GM18951 (cell line): ENCODE measurements at regions not wholly inside any gene's neighbourhood (a gene's known extent, or its start where the extent isn't known, plus 50 kb on each side); places are given as distances from the start of the nearest gene placed in this dataset.
"Not testable (repeated sequence)": the region's sequence is repeated elsewhere in the genome, so short reads cannot be mapped to it uniquely, and the experiment has no call there.

Experiments used
- POLR2A ChIP-seq: IDR thresholded peaks from 4 replicates; pipeline ENCODE4 v1.6.1; 2011; ENCODE audit warnings: mild to moderate bottlenecking; ENCODE audit not compliant: insufficient read length, insufficient read depth; ENCODE audit errors: extremely low read depth
- in situ Hi-C: fragments of 300-500 bp; cut with MboI; formaldehyde crosslinking; loops from one replicate; pipeline ENCODE4 v1.12.0; 2022; ENCODE audit warnings: low sequenced_read_pairs, mixed read lengths, inconsistent platforms; ENCODE audit not compliant: unreplicated experiment

DNA sequence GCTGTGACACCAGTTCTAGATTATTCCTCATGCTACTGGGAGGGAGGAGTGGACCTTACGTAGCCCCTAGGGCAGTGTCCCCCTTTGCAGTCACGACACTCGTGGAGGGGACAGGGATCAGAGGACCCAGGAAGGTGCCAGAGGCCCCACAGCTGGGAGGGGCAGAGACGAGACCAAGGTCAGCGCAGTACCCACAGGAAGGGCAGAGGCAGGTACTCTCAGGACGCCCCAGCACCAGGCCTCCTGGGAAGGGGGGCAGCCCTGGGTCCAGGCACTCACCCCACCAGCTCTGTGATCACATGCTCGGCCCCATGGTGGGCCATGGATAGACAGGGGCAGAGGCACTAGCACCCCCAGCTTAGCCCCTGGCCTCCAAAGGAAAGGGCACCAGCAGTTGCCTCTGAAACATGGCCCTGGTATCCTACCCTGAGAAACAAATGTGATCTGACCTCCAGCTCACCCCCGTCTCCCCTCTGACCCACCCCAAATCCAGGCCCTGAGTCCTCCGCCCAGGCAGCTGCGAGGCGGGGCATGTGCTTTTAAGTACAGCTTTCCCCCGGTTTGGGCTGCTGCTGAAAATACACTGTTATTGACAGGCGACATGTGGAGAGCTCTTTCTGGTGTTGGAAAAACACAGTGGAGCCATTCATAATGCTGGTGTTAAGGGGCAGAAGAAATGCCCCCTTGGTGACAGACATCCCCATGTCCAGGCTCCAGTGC, 361.9 kb downstream of the C16orf95 start:
- no peak for TF ChIP-seq POLR2A
- in situ Hi-C loops = no loop called here

DNA sequence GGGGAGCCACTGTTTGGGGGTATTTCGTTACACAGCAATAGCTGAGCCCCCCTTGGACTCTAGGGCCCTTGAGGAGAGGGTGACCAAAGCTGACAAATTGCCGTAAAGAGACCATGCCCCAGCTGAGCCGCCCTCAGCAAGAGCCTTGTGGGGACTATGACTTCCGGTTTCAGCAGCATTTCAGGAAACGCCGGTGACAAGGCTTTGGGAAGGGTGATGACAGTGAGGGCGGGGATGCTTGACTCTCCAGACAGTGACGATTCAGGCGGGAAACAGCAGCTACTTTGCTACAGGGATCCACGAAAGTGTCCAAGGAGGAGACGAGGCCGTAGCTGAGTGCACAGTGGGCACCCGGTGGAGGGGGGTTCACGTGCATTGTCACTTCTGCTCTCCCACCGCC, 360.8 kb downstream of the C16orf95 start:
- in situ Hi-C loops = no loop called here
- TF ChIP-seq POLR2A = no peak

DNA sequence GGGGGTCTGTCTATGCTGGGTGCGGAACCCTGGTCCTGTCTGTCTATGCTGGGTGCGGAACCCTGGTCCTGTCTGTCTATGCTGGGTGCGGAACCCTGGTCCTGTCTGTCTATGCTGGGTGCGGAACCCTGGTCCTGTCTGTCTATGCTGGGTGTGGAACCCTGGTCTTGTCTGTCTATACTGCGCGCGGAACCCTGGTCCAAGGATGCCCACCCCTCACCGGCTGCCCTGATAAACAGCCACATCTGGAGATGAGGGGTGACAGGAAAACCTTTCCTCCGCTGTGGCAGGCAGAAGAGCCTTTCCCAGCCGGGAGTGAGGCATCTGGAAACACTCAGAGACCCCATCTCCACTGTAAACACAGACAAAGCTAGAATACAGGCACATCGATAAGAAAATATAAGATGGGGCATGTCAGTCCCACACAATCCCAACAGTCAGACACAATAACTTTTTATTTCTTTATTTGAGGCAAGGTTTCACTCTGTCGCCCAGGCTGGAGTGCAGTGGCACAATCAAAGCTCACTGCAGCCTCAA, 359.5 kb downstream of the C16orf95 start:
- in situ Hi-C loops = not testable (repeated sequence)

DNA sequence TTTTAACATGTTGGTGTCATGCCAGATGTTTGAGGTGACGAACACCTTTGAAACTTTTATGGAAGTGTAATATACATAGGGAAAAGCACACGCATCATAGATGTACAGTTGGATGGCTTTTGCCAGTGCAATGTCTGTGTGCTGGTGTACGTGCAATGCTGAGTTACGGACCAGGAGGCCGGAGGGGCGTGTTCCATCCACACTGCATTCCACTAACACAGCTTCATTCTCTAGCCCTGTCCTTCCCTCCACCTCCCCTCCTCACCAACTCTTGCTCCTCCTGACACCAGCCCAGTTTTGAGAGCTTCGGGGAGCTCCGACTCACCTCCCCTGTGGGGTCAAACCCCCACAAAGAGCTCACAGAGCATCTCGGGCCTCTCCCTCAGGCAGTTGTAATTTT, 358.8 kb downstream of the C16orf95 start:
- TF ChIP-seq POLR2A = no peak

DNA sequence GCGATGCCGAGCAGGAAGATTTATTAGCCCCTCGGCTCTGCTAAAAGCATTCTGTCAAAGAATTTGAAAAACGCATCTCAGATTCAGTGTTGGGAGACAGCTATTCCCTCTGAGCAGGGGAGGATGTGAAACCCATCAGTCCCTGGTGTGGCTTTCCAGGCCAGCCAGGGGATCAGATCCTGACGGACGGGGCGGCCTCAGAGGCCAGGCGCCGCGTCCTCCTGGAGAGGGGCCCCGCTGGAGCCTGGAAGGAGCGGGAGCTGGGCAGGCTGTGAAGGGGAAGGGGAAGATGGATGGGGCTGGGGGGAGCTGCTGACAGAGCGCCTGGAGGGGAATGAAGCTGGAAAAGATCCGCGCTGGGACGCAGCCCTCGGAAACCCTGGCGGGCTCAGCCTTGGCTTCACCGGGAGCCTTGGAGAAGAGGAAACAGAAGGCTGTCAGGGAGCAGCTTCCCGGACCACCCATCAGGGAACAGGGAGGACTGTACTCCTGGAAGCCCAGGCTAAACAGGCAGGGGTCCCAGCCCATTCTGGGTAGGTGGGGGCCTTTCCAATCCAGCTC, 358.0 kb downstream of the C16orf95 start:
- in situ Hi-C loops = no loop called here
- TF ChIP-seq POLR2A = no peak

More for the DNA sequence above, 358.8 kb downstream of the C16orf95 start:
- in situ Hi-C loops = no loop called here

DNA sequence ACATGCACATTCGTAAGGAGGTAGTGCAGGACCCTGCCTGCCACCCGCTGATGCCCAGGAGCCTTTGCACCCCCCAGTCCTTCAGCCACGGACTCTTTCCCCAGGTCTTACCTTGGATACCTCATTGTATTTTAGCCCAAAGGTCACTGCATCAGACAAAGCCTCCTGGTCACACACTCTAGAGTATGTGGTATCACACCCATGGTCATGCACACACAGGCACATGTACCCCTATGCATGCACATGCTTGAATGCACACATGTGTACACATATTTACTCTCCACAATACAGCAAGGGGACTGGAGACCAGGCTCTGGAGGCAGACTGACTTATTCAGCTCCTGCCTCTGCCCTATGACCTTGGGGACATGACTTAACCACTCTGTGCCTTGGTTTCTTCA, 357.5 kb downstream of the C16orf95 start:
- in situ Hi-C loops = no loop called here
- no peak for TF ChIP-seq POLR2A

DNA sequence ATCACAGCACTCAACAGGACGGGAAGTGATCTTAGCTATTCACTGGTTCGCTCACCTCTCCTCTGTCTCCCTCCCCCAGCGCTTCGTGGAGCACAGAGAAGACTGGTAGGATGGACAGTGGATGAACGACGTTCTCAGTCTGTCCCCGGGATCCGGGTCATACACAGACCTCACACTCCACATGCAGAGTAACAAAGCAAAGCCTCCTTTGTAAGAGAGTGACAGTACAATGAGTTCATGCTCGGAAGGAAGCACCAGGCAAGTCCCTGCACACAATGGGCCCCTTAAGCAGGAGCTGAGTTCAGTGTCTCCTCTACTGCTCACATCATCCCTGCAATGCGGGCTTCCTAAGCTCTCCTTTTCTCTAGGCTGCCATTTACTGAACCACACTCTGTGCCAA, 356.9 kb downstream of the C16orf95 start:
- in situ Hi-C loops = no loop called here
- no peak for TF ChIP-seq POLR2A

DNA sequence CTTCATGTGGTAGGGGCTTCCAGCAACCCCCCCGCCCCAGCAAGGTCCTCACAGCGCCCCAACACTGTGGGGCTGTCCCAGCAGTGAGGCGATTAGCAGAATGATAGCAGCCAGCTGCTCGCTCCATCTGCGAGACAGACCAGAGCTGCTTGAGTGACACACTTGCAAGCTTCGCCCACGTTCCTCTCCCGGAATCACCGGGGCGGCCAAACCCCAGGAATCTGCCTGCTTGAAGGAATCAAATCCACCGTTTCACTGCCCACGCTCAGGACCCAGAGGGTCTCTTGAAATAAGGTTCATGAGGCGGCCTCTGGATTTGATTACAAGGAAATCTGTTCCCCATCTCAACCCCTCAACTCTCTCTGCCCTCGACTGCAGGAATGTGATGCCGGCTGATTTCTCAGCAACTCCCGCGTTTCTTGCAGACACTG, 356.0 kb downstream of the C16orf95 start:
- in situ Hi-C loops = no loop called here
- no peak for TF ChIP-seq POLR2A

DNA sequence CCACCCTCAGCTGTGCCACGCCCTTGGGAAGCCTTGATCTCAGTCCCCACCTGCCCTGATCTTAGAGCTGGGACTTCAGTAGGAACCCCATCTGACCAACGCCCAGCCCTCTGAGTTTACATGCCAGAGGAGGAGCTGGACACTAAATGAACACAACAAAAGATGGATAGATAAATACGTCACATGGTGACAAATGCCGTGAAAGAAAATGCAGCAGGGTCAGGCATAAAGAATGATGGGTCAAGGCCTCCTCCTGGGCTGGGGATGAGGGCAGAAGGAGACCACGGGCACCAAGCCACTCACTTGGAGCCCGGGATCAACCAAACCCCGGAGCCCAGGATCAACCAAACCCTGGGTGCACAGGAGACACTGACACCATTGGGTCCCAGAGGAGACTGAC, 354.9 kb downstream of the C16orf95 start:
- in situ Hi-C loops = no loop called here
- TF ChIP-seq POLR2A = no peak

DNA sequence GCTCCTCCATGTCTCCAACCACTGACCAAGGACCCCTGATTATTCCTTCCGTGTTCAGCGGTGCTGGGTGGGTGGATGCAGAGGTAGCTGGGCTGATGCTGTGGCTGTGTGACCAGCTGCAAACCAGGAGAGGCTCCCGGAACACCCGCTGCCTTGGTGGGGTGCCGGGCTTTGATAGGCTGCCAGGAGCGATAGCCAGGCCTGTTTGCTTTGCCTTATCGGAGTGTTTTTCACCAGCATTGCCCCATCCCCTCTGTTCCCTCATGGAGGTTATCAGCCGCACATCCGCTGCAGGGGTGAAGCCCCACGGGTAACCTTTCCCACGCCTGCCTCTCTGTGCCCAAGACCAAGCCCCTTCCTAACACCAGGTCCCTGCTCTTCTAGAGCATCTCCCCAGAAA, 354.3 kb downstream of the C16orf95 start:
- no peak for TF ChIP-seq POLR2A
- in situ Hi-C loops = no loop called here

DNA sequence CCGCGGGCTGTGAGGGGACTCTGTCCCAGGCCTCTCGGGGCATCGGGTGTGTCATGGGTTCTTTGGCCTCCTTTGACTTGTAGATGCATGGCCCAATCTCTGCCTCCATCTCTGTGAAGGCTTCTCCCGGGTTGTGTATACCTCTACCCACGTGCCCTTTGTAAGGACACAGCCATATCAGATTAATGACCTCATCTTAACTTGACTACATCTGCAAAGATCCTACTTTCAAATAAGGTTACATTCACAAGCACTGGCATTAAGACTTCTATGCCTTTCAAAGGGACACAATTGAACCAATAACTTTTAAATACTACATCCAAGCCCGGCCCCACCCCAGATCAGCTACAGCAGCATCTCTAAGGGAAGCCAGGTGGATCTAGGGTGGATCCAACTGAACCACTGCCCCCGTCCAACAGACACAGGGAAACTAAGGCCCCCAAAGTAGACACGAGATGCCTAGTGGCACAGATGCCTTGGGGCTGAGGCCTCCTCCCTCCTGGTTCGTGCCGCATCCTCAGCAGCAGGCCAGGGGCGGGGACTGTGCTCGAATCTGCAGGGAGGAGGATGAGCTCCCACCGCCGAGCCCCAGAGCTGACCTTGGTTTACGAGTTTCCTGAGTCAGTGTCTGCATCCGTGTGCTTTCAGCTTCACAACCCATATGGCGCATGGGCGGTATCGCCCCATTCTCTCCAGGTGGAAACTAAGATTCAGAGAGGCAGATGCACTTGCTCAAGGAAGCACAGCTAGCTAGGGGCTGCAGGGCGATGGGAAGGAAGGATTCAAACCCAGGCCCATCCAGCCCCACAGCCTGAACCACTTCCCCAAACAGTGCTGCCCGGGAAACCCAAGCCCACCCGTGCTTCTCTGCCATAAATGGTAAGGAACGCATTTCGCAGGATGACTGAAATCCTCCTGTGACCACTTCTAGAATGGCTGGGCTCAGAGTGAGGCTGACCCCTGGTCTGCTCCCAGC, 353.3 kb downstream of the C16orf95 start:
- no peak for TF ChIP-seq POLR2A
- in situ Hi-C loops = no loop called here

DNA sequence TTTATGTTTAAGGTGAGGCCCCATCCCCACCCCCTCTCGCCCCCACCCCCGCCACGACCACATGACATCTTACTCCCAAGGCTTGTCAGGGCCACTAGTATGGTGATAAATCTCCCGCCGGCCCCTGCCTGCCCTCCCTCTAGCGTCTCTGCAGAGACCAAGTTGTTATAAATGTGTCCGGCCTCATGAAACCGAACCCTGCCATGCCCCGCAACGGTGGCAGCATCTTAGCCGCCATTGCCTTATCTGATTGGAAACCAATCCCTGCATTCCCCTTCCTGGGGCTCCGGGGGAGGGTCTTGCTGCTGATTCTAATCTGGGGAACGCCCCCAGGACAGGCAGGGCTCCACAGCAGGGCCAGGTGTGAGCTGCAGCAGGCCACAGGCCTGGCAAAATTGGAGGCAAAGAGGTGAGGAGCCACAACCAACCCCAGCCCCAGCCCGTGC, 352.4 kb downstream of the C16orf95 start:
- in situ Hi-C loops = no loop called here
- no peak for TF ChIP-seq POLR2A

DNA sequence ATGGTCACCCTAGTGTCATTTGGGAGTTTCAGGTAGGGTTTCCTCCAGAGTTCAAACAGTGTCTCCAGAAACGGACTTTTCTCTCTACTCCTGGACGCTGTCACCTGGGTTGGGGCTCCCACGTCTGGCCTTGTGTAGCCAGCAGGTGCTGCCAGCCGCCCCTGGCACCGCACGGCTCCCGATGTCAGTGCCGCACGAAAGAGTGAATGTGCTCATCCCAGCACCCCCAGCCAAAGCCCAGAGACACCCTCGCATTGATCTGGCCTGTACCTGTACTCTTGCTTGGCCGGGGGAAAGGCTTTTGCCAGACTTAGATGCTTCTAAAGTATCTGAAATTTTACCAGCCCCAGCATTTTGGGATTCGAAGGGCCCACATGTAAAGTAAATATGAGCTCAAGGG, 351.9 kb downstream of the C16orf95 start:
- in situ Hi-C loops = no loop called here

More for the DNA sequence above, 351.9 kb downstream of the C16orf95 start:
- TF ChIP-seq POLR2A = no peak
